ENCODE measurements at regions not wholly inside any gene's neighbourhood (a gene's known extent, or its start where the extent isn't known, plus 50 kb on each side); places are given as distances from the start of the nearest gene placed in this dataset.
"Not testable (repeated sequence)": the region's sequence is repeated elsewhere in the genome, so short reads cannot be mapped to it uniquely, and the experiment has no call there.

- no peak for DNase-seq (ENCODE audit: low read depth)
These were observed 90.8 kb upstream of the CMC1 start for GRCh38 chr3:28150465-28151206.

GRCh38 chr3:28151207-28151550 lies 90.2 kb upstream of the CMC1 start:
- DNase-seq (ENCODE audit: low read depth) = no peak

- no peak for DNase-seq (ENCODE audit: low read depth)
These were observed 89.7 kb upstream of the CMC1 start for GRCh38 chr3:28151608-28152228.

GRCh38 chr3:28155631-28156030 lies 85.8 kb upstream of the CMC1 start:
- DNase-seq (ENCODE audit: low read depth) = no peak

DNA sequence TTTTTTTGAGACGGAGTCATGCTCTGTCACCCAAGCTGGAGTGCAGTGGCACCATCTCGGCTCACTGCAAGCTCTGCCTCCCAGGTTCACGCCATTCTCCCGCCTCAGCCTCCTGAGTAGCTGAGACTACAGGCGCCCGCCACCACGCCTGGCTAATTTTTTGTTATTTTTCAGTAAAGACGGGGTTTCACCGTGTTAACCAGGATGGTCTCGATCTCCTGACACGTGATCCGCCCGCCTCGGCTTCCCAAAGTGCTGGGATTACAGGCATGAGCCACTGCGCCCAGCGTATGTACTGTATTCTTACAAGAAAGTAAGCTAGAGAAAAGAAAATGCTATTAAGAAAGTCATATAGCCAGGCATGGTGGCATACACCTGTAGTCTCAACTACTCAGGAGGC lies 84.8 kb upstream of the CMC1 start:
- DNase-seq (ENCODE audit: low read depth) = not testable (repeated sequence)

DNA sequence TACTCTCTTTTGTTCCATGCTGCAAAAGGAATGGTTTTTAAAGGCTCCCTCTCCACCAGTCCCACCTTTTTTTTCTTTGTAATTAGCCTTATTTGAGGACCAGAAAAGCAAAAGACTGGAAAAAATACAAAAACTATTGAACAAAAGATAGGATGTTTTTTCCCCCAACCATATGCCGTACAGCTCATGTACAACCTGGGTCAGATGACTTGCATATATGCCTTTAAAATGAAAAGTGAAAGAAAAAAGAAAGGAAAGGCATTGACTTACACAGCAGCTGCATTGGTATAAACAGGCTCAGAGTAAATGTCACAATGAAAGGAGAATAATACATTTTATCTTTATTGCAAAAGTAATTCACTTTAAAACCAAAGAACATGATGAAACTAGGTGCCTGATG lies 69.5 kb upstream of the CMC1 start:
- DNase-seq (ENCODE audit: low read depth) = no peak

DNA sequence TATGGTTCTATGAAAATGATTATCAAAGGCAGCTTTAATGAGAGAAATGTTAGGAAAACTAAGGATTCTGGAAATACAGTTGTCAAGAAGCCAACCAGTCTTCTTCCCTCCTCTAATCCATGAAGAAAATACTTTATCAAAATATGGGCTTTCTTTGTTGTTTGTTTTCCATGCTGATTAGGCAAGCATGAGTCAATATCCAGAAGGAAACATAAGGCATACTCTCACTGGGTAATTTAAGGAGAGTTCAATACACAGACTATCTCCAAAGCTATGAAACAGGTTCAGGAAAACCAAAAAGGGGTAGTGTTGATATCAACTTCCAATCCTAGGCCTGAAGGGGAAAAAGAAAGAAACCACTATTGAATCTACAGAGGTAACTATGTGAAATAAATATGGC lies 68.7 kb upstream of the CMC1 start:
- DNase-seq (ENCODE audit: low read depth) = no peak

- no peak for DNase-seq (ENCODE audit: low read depth)
These were observed 67.6 kb upstream of the CMC1 start for GRCh38 chr3:28173836-28174235.

- no peak for DNase-seq (ENCODE audit: low read depth)
These were observed 54.7 kb upstream of the CMC1 start for GRCh38 chr3:28186748-28187147.

DNA sequence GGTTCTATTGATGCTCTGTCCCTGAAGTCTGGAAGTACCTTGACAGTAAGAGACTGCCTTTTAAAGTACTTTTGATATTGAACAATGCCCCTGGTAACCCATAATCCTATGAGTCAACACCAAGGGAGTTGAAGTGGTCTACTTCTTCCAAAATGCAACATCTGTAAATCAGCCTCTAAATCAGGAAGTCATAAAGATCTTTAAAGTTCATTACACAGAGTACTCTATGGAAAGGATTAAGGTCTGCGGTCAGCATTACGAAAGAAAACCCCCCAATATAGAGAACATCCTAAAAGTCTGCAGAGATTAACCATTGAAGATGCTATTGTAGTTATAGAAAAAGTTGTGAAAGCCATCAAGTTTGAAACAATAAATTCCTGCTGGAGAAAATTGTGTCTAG lies 52.7 kb upstream of the CMC1 start:
- DNase-seq (ENCODE audit: low read depth) = no peak

- no peak for DNase-seq (ENCODE audit: low read depth)
These were observed 50.1 kb upstream of the CMC1 start for GRCh38 chr3:28191363-28191762.
